ENCODE measurements at regions not wholly inside any gene's neighbourhood (a gene's known extent, or its start where the extent isn't known, plus 50 kb on each side); places are given as distances from the start of the nearest gene placed in this dataset.

DNA sequence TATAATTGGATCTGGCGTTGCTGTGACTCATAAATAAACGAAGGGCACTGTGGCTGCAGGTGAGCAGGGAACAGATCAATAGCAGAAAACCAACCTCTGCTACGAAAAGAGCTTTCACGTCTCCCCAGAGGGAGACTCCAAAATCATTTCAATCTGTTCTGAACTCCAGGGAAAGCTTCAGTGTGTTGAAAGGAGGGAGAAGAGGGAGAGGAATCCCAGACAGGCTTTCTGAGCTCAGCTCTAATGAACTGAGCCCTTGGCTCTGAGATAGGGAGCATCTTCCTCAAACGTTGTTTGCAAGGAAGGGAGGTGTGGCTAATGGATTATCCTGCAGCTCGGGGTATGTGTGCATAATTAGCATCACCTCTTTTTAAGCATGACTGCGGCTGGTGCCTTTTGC is 288.0 kb upstream of the IRX4 start:
- no peak for DNase-seq (ENCODE audit: low read depth)

DNA sequence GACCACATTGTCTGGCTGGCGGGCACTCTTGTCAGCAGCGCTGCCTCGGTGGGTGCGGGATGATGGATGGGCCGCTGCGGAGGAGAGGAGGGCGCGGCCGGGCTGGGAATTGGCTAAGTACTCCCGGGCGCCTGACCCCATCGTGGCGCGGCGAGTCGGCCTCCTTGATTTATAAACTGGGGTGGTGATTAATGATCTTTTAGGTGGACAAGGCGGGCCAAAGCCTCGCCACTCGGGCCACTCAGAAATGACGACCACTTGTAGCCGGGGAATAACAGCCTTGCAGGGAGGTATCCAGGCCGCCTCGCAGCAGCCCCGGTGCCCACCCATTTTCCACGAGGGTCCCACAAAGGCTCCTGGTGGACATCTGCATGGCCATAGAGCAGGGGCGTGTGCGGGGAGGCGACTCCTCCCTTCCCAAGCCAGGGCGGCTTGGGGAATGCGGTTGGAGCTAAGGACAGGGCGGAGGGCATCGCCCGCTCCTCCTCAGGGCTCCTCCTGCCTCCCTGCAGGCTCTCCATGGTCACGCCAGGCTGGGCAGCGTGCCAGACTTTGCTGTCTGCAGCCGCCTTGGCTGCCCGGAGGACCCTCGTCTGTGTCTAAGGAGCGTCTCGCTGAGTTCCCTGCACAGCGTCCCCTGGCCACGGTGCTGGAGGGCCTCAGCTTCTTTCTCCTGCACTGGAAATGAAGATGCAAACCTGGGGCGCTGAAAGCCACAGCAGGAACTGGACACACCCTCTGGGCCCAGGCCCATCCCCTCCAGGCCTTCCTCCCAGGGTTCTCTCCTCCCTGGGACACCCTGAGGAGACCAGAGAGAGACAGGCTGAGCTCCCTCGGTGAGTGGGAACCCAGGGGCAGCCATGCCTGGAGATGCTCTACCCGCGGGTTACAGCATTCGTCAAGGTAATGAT is 287.4 kb upstream of the IRX4 start:
- DNase-seq (ENCODE audit: low read depth): peak; percentile 47

DNA sequence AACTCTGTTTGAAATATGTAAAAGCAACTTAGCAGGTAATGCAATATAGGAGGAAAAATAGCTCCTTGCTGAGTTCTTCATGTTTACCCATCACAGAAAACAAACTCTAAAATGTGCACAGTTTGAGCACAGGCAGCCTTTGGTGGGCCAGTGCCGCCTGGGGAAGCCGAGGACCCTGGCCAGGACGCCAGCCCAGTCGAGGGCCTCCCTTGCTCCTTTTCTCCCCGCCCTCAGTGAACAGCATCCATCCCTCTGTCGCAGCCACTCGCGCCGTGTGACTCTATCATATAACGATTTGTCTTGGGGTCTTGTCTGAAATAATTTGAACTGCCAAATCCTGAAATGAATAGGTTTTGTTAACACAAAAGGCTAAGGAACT is 286.7 kb upstream of the IRX4 start:
- DNase-seq (ENCODE audit: low read depth): no peak

DNA sequence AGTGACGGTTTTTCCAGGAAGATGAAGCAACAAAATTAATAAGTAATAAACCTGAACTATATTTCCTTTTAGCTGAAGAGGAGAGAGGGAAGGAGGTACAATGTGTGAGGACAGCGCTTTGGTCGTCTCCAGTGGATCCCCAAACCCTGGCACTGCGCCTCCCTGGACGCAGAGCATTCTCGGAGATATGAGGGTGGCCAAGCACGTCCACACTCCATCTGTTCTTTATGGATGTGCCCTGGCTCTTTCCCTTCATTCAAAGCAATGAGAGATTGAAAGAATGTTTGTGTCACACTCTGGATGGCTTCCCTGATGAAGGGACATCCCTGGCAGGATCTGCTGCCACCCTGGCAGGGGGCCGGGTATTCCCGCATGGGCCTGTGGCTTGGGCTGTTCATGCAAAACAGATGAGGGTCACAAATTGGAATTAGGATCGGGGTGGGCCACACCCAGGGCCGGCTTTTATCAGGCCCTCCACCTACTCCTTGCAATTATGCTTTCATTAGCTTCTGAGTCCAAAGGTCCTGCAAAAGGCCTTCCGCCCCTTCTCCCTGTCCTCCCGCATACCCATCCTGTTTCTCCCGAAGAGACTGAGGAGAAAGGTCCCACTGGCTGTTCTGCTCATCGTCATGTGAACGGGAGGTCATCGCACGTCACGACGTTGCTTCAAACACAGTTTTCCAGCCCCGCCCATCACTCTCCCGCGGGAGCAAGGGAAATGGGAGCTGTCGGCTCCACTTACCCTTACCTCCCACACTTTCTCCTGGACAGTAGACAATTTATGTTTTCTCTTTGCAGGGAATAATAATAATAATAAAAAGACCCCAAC is 286.1 kb upstream of the IRX4 start:
- no peak for DNase-seq (ENCODE audit: low read depth)

DNA sequence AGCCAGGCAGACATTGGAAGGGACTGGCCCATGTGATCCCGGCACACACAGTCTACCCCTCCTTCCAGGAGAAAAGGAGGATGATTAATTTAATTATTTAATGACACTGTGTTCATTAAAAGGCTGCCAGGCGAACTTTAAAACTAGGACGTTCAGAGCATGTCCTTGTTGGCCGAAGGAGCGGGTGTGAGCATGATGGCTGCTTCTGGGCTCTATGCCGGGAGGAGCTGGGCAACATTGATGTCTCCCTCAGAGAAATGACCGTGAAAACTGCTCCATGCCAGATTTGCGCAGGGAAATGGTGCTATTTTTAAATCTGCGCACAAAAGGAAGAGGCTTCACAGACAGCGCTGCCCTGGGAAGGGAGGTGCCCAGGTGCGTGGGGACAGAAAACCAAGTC is 284.9 kb upstream of the IRX4 start:
- DNase-seq (ENCODE audit: low read depth): no peak

DNA sequence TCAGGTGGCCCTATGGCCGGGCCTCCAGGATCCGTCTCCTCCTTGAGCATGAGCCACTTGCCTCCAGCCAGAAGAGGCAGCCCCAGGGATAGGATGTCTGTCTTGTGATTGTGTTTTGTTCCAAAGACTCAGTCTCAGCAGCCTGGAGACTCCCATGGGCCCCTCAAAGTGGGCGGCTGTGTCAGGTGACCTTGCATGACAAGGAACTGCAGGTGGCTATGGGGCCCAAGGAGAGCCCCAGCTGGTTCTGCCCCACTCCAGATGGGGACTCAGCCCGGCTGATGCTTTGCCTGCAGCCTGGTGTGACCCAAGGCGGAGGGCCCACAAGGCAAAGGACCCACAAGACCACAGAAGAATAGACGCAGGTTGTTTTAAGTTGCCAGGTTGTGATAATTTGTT is 284.3 kb upstream of the IRX4 start:
- no peak for DNase-seq (ENCODE audit: low read depth)

DNA sequence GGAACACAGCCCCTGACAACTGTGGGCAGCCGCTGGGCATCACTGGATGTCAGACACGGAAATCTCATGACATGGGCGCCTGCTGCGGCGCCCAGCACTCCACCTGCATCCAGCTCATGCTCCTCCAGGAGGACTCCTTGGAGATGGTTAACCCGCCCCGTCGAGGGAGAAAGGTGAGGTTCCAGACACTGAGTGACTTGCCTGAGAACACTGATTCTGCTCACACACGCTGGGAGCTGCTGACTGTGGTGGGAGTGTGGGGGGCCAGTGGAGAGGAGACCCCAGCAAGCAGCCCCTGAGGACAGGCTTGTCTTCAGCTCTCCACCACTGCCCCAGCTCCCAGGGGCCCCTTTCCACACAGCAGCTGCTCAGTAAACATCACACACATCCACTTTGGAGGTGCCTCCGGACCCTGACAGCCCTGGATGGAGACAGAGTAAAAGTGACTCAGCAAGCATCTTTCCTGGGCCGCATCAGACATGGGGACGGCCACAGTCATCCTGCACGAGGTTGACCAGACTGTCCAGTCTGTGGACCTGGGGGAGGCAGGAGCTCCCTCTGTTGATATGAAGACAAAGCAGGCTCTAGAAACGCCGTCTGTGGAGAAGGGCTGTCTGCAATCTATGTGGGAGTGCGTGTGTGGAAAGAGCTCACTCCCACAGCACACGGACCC is 283.7 kb upstream of the IRX4 start:
- no peak for DNase-seq (ENCODE audit: low read depth)

DNA sequence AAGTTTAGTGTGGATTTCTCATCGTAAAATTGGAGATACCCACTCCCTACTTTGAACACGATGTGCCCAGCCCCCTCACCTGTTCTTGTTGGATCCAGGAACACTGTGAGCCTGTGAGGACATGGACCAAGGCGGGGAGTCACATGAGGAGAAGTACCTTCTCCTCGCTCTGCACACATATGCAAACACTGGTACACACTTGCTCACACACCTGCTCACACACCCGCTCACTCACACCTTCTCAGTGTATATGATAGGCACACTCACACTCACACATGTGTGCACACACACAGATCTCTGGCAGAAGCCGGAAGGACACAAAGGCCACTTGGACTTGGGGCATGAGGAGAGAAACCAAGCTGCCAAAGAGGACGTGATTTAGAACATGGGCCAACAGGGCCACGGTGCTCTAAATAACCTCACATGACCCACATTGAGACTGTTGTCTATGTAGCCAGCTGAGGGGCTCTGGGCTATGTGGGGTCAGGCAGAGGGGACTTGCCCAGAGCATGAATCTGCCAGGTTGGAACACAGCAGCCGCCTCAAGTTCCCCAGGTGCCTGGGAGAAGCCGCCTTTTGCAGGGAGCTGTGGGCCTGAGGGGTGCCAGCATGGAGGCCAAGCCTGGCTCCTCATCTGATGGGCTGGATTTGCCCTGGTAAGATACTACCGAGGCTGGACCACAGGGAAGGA is 283.0 kb upstream of the IRX4 start:
- no peak for DNase-seq (ENCODE audit: low read depth)

DNA sequence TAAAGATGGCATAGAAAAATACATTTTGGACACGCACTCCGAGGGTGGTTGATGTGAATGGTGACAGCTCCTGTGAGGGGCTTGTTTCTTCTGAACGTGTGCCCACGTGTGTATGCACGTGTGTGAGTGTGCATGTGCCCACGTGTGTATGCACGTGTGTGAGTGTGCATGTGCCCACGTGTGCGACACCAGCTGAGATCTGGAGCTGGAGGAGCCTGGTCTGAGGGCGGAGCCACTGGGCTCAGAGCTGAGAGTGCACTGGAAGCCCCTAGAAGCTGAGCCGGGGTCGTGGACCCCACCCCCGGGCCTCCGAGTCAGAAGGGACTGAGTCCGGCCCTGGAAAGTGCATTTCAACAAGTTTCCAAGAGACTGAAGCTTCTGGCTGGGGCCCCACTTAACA is 282.5 kb upstream of the IRX4 start:
- no peak for DNase-seq (ENCODE audit: low read depth)

DNA sequence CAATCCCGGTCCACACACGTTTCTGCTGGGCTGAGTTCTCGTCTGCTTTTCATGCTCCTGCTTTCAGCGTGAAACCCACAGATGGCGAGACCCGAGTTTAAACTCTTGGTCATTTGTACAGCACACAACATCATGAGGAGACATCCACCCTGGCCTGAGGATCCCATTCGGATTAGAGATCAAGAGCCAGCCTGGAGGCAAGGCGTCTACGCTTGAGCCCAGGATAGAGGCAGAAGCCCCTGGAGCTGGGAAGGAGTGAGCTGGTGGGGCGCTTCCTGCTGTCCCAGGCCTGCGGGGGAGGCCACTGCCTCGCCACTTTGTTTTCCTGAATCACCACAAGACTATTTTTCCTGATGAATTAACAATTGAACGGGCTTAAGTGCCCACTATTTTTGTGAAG is 281.9 kb upstream of the IRX4 start:
- no peak for DNase-seq (ENCODE audit: low read depth)

DNA sequence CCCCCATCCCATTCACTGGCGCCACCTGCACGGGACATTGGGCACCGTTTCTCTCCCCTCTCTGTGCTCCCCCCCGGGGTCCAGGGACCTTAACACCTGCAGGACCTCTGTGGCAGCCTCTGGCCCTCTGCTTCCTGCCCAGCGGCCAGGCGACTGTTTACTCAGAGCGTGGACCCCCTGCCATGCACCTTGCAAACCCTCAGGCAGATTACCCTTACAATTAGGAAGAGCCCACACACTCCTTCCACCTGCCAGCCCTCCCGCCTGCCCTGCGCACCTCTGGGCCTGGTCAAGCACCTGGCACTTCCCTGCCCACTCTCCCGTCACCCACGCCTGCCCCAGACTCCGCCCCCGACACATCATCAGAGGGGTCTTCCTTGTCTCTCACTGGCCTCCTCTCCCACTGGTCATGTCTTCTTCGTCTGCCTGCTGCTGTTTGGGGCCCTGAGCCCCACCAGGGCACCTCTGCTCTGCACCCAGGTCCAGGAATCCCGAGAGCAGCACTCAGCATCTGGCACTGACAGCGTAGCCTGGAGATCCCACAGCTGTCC is 281.3 kb upstream of the IRX4 start:
- DNase-seq (ENCODE audit: low read depth): no peak

DNA sequence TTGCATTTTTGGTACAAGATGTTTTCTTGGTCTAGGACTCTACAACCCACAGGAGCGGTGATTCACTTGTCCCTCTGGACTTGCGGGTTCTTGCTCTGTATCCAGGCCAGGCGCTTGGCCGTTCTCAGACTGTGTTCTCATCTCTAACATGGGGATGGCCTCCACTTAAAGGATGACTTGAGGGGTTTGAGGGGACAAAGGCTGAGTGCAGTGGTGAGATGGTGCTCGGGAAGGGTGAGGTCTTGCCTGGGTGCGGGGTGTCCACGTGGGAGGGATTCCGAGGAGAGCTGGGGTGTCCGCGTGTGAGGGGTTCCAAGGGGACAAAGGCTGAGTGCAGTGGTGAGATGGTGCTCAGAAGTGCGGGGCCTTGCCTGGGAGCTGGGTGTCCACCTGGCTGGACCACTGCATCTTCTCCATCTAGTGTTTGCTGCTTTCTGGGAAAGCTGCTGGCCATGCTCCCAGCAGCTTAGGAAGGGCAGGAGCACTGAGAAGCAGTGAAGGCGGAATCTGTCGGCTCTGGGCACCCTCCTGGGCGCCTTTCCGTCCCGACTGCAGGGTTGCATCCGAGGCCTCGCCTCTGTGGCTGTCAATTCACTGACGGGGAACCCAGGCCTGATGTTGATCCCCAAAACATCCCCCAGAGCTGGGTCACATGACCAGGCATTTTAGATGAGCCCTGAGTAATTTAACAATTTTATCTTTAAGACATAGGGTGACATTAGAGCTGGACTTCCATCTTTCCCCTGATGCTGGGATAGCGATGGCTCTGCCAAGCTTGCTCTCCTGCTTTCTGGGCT is 280.5 kb upstream of the IRX4 start:
- no peak for DNase-seq (ENCODE audit: low read depth)

DNA sequence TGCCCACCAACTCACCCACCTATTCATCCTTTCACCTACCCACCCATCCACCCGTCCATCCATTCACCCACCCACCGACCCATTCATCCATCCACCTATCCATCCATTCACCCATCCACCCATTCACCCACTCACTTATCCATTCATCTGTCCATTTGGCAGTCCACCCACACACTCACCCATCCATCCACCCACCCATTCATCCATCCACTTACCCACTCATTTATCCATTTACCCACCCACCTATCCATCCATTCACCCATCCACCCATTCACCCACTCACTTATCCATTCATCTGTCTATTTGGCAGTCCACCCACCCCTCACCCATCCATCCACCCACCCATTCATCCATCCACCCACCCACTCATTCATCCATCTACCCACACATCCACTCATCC is 278.1 kb upstream of the IRX4 start:
- no peak for DNase-seq (ENCODE audit: low read depth)

DNA sequence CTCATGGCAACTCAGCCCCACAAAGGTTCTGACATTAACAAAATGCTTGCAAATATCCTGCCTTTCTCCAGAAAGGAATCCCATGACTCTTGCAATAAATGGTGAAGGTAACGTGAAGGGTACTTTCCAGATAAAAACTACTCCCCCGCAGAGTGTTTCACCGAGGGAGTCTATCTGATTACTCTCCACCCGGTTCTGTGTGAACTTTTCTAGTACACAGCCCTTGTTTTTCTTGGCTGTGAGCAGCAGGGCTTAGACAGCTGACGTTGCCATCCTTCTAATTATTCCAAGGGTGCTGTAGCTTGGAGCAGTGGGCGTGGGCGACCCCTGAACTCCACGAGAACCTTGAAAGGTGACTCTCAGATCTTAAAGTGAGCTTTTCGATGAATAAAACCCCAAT is 276.0 kb upstream of the IRX4 start:
- DNase-seq (ENCODE audit: low read depth): peak; percentile 48

DNA sequence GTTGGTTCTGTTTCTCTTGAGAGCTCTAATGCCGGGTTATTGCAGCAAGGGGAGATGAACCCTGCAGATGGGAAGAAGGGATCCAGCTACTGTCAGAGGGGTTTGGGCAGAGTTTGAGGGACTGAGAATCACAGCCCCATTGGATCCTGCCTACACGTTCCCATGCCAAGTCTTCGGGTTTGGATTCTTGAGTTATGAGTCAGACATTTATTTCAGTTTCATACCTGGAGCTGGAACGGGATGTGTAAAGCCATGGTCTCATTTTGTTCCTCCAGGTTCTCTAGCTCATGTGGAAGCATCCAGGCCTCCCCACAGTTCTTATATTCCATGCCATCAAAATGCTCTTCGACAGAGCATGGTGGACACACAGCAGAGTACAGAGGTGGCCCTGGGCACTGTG is 275.4 kb upstream of the IRX4 start:
- no peak for DNase-seq (ENCODE audit: low read depth)

DNA sequence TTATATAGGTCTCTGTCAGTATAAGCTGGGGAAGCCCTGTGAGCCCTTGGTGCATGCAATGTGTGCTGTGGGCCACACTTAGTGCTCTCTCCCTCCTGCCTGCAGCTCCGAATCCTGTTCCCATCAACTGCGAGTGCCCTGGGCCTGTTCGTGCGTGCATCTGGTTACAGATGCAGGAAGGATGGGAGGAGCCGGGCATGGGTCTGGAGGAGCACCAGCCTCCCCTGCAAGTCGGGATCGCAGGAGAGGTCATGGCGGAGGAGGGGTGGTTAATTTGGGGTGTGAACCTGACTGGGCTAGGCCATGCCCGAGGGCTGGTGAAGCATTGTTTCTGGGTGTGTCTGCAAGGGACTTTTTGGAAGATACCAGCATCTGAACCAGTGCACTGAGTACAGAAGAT is 274.6 kb upstream of the IRX4 start:
- no peak for DNase-seq (ENCODE audit: low read depth)

DNA sequence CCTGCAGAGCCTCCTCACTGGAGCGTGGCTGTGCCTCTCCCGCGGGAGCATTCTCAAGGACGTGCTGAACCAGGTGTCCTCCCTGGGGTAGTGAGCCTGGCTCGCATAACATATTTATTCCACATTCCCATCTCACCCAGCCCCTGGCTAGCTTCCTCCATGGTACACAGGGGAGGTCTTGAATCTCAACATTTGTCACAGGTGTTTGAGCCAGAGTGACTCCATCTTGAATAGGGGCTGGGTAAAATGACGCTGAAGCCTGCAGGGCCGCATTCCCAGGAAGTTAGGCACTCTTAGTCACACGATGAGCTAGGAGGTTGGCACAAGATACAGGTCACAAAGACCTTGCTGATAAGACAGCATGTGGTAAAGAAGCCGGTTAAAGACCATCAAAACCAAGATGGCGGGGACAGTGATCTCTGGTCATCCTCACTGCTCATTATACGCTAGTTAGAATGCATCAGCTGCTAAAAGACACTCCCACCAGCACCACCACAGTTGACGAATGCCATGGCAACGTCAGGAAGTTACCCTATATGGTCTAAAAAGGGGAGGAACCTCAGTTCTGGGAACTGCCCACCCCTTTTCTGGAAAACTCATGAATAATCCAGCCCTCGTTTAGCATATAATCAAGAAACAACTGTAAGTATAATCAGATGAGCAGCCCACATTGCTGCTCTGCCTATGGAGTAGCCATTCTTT is 273.8 kb upstream of the IRX4 start:
- DNase-seq (ENCODE audit: low read depth): no peak

DNA sequence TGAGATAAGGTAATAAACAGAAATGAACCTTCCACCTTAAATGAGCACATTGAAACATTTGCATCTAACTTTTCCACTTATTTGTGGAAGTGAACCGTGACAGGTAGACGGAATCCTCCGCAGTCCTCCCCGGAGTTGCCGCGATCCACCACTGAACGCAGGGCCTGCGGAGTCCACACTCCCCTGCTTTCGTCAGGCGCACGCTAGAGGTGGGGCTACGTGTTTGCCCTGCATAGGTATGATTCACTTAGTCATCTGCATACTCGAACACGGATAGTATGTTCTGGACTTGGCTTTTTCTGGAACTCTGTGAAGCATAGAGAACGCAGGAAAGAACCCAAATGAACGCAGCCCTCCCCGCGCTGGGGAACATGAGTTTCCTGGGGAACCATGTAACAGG is 272.8 kb upstream of the IRX4 start:
- DNase-seq (ENCODE audit: low read depth): peak; percentile 37

DNA sequence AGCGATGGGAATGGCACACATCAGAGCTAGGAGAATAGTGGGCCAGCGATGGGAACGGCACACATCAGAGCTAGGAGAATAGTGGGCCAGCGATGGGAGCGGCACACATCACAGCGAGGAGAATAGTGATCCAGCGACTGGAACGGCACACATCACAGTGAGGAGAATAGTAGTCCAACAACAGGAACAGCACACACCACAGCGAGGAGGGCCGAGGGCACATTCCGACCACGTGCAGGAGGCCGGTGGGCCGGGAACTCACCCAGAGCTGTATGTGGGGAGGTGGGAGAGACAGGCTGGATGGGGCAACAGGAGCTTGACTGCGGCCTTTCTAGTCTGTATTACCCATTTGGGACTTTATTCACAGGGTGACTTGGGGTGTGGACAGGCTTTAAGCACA is 271.1 kb upstream of the IRX4 start:
- DNase-seq (ENCODE audit: low read depth): no peak

DNA sequence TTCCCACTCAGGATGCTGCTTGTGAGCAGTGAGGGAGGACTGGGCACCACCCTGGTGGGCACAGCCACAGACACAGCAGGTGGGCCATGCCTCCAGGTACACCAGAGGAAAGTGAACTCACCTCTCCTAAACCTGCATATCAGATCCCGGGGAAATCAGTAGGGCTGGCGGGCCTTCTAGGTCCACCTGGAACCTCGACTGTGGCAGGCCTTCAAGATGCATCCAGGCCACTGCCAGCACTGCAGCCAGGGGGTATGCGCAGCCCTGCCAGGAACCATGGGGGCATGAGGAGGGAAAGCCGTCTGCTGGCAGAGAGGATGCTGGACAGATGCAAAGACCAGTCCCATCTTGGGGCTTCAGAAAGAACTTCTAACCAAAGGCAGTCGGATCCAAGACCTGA is 270.6 kb upstream of the IRX4 start:
- DNase-seq (ENCODE audit: low read depth): no peak
